Activated CD4-positive, alpha-beta T cell treated with anti-CD3 and anti-CD28 coated beads for 1 hour (primary cell): ENCODE measurements at regions not wholly inside any gene's neighbourhood (a gene's known extent, or its start where the extent isn't known, plus 50 kb on each side); places are given as distances from the start of the nearest gene placed in this dataset.
A peak's percentile ranks its signal among the peaks of the same experiment; 100 is the strongest.

Experiments
- DNase-seq: peaks from one replicate; pipeline ENCODE4 v3.0.0-alpha.2; 2020

- peak; percentile 22 for DNase-seq
These were observed 127.4 kb downstream of the BARX1 start for GRCh38 chr9:93827545-93828330.

DNA sequence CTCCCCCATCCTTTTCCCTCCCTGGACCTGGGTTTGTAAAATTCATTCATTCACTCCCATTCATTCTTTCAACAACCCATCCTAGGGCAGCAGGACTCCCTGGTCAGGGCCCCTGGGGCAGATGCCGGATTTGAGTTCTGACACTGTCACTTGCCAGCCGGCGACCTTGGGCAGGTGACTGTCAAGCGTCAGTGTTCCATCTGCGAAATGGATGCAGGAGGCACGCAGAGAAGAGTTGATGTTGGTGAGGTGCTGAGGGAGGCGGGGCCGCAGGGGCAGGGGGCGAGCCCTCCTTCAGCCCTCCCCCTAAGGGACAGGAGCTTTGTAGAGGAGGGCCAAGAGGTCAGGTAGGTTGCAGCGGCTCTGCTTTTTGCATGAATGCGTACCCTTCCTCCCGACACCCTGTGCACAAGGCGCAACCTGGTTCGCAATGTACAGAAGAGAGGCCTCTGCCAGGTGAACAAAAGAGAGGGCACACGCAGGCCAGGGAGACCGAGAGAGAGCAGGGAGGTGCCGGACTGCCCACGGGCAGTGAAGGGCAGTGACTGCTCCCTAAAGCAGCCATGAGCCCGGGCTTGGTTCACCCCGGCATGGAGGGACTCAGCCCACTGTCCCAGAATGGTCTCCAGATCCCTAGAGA lies 128.1 kb downstream of the BARX1 start:
- no peak for DNase-seq

- DNase-seq: peak; percentile 31
These were observed 128.9 kb downstream of the BARX1 start for GRCh38 chr9:93826209-93826608.

- no peak for DNase-seq
These were observed 129.6 kb downstream of the BARX1 start for GRCh38 chr9:93825348-93826115.

GRCh38 chr9:93824386-93825294 lies 130.5 kb downstream of the BARX1 start:
- DNase-seq: peak; percentile 7

GRCh38 chr9:93823245-93824072 lies 131.7 kb downstream of the BARX1 start:
- no peak for DNase-seq

- no peak for DNase-seq
These were observed 132.9 kb downstream of the BARX1 start for GRCh38 chr9:93822229-93822628.

- DNase-seq: no peak
These were observed 133.8 kb downstream of the BARX1 start for GRCh38 chr9:93821307-93821703.

DNA sequence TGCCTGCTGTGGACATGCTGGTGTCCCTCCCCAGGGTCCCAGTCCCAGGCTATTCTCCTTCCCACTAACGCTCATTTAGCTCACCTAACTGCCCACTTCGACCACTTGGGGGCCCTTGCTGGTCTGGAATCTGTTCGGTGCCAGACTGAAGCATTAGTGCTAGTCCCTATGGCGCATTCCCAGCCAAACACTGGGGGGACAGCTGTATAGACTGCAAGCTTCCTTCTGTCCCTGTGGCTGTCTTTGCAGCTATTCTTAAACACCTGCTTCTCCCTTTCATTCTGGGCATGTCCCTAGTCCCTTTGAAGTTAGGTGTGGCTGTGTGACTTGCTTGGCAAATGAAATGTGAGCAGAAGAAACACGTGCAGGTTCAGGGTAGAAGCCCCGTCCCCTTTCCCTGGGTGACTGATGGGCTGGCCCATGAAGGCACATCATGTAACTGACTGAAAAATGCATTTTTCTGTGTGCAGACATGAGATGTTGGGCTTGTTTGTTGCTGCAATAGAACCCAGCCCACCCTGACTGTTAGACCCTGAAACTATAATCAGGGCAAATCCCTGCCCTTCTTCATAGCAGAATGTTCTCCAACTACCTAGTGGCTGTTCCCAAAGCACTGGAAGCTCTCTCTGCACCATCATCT lies 134.4 kb downstream of the BARX1 start:
- no peak for DNase-seq

DNA sequence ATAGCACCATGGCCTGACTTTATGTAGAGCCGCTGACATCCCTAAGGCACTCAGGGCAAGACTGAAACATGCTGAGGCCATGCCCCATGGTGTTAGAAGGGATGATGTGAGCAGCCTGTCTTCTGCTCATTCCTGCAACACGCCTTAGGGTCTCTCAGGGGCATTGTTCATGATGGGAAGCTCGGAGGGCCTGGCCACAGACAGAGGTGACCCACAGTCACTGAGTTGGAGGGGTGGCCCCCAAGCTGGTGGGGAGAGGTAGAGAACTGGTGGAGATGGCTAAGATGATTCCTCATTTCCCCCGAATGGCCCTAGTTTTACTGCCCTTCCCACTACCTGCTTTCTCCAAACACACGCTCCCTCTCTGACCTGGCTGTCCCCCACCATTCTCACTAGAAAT lies 135.2 kb downstream of the BARX1 start:
- peak; percentile 2 for DNase-seq

GRCh38 chr9:93818827-93819472 lies 136.2 kb downstream of the BARX1 start:
- DNase-seq: no peak

- DNase-seq: no peak
These were observed 136.9 kb downstream of the BARX1 start for GRCh38 chr9:93818237-93818636.

DNA sequence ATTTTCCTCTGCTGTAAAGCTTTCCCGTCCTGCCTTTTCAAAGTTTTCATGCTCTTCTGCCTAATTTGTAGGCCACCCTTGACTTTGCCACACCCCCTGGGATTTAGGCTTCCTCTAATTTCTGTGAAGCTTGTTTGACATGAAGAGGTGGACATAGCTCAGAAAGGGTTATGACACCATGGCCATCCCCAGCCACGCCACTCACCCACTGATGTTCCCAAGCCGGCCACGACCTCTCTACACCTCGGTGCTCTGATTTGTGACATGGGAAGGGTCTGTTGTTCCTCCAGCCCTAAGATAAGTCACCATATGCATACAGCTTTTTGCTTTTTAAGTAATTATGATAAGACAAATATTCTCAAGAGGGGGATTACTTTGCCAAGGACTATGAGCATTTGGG lies 139.5 kb downstream of the BARX1 start:
- DNase-seq: no peak

DNA sequence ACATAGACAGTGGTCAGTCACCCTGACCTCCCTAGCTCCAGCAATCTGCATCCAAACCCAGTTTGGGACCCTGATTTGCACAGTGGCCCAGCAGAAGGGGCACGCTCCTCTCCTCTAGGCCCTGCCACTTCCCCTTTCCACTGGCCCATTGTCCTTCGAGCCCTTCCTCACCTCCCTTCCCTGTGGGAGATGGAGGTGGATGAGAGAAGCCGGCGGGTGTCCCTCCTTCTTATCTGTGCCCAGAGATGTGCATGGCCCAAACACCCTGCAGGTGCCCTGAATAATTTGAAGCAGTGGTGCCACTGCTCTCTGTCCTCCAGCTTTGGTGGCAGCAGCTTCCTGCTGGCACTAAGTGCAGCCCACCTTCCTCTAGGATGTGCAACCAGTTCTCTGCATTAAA lies 140.0 kb downstream of the BARX1 start:
- peak; percentile 3 for DNase-seq

- no peak for DNase-seq
These were observed 140.8 kb downstream of the BARX1 start for GRCh38 chr9:93814077-93814956.

DNA sequence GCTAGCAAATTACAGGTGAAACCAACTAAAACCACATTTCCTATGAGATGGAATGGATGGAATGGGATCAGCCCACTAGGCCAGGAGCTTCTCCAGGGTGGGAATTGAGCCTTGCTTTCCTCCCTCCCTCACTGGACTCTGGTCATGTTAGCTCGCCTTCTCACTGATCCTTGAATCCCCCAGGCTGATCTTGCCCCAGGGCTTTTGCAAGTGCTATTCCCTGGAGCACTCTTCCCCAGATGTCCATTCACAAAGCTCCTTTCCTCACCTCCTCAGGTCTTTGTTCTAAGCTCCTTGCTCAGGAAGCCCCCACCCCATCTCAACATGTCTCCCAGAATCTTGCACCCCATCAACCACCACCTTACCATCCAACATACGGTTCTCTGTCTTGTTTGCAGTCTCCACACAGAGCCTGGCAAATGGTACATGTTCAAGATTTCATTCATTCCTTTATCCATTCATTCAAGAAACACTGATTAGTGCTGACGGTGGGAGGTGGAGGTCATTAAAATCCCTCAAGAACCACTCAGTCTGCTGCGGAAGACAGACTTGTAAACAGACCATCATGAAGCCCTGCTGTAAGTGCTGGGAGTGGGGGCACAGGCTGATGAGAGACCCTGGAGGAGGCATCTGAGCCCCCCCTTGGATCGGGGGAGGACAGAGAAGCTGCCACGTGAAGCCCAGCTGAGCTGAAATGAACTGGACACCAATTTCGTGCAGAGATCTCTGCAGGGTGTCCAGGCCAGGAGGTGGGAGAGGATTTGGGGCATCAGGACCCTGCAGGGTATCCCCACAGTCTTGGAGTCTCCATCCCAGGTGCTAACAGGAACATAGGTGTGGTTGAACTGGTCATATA lies 141.7 kb downstream of the BARX1 start:
- peak; percentile 1 for DNase-seq

DNA sequence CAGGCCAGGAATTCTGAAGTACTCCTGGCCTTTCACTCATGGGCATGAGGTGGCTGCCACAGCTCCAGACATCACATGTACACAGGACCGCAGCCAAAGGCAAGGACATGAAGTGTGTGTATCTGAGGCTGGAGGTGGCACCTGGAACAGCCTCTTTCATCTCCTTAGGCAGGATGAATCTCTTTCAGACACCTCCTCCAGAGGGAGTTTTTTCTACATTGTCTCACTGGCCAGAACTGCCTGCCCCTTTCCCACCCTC lies 142.8 kb downstream of the BARX1 start:
- DNase-seq: no peak

DNA sequence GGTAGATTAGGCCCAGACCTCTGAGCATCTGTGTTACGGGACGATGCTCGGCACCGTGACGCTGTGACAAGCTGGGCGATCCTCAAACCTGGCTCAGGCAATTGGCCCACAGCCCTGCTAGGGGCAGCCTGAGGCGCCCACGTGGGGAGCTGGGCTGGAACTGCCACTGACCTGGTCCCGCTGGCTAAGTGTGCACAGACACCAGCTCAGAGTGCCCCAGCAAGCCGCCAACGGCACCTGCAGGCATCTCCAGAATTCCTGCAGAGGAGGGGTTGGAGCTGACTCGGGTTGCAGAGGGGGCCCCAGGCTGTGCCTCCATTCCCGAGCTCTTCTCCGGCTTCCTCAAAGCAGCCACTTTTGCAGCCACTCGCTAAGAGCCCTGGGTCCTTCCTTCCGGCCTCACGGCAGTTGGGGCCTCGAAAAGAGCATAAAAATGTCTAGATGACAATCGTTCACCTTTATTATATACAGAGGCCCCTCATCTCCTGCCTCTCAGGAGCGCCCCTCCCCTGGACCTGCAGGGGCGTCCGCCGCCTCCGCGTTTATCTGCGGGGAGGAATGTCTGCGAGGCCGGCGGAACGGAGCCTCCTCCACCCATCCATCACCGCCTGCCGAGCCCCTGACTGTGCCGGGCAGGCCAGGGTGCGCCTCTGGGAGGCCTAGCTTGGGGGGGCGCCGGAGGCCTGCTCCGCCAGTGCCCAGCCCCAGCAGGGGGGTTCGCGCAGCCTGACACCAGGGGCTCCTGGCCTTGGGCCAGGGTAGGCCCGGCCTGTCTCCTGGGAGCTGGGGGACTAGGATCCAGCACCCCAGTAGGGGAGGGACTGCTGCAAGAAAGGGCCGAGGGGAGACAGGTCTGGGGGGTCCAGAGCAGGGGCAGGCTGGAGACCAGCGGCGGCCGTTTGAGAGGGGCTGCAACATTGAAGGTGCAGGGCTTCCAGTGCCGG lies 144.9 kb downstream of the BARX1 start:
- peak; percentile 4 for DNase-seq
